SH-SY5Y (cell line): ENCODE measurements at regions not wholly inside any gene's neighbourhood (a gene's known extent, or its start where the extent isn't known, plus 50 kb on each side); places are given as distances from the start of the nearest gene placed in this dataset.

ENCODE experiments used
- GATA2 ChIP-seq: IDR thresholded peaks from 2 replicates; pipeline ENCODE4 v1.6.1; 2011; ENCODE audit warnings: mild to moderate bottlenecking, low read depth, low read length
- GATA3 ChIP-seq: IDR thresholded peaks from 2 replicates; pipeline ENCODE4 v1.6.1; 2011; ENCODE audit warnings: low read depth, mild to moderate bottlenecking, low read length, moderate library complexity

GRCh38 chr1:22233222-22233621 lies 90.3 kb upstream of the WNT4 start:
- TF ChIP-seq GATA2 (no peak), GATA3 (no peak)
